H9 (cell line): ENCODE measurements at regions not wholly inside any gene's neighbourhood (a gene's known extent, or its start where the extent isn't known, plus 50 kb on each side); places are given as distances from the start of the nearest gene placed in this dataset.
A peak's percentile ranks its signal among the peaks of the same experiment; 100 is the strongest.

Source experiments
- DNase-seq: peaks from one replicate; pipeline ENCODE4 v3.0.0-alpha.2; 2017
- H2AFZ ChIP-seq: one replicate; pipeline ENCODE4 v1.6.1; 2013; ENCODE audit warnings: mild to moderate bottlenecking, low read length, control low read depth, moderate library complexity
- H2AK5ac ChIP-seq: 2 replicates; pipeline ENCODE4 v1.6.1; 2013; ENCODE audit warnings: low read length, control low read depth, mixed read lengths; ENCODE audit not compliant: insufficient read length
- H2BK120ac ChIP-seq: one replicate; pipeline ENCODE4 v1.6.1; 2013; ENCODE audit warnings: low read depth, mild to moderate bottlenecking, low read length, control low read depth, inconsistent platforms; ENCODE audit not compliant: poor library complexity, severe bottlenecking
- H2BK12ac ChIP-seq: 2 replicates; pipeline ENCODE4 v1.6.1; 2013; ENCODE audit warnings: low read length, control low read depth, mixed read lengths, low read depth; ENCODE audit not compliant: insufficient read length
- H2BK15ac ChIP-seq: 2 replicates; pipeline ENCODE4 v1.6.1; 2013; ENCODE audit warnings: low read depth, low read length, control low read depth
- H2BK20ac ChIP-seq: one replicate; pipeline ENCODE4 v1.6.1; 2013; ENCODE audit warnings: low read depth, mild to moderate bottlenecking, low read length, control low read depth, inconsistent platforms; ENCODE audit not compliant: poor library complexity, severe bottlenecking
- H2BK5ac ChIP-seq: 2 replicates; pipeline ENCODE4 v1.6.1; 2013; ENCODE audit warnings: low read length, control low read depth, mixed read lengths; ENCODE audit not compliant: insufficient read length
- H3K14ac ChIP-seq: 2 replicates; pipeline ENCODE4 v1.6.1; 2013; ENCODE audit warnings: low read length, control low read depth; ENCODE audit not compliant: insufficient read depth
- H3K18ac ChIP-seq: 2 replicates; pipeline ENCODE4 v1.6.1; 2013; ENCODE audit warnings: low read depth, mild to moderate bottlenecking, mixed read lengths, low read length, control low read depth; ENCODE audit not compliant: insufficient read length
- H3K23ac ChIP-seq: 2 replicates; pipeline ENCODE4 v1.6.1; 2013; ENCODE audit warnings: low read length, control low read depth, mixed read lengths, low read depth; ENCODE audit not compliant: insufficient read length
- H3K23me2 ChIP-seq: 2 replicates; pipeline ENCODE4 v1.6.1; 2013; ENCODE audit warnings: low read depth, mild to moderate bottlenecking, mixed read lengths, low read length, control low read depth; ENCODE audit not compliant: insufficient read length, poor library complexity, severe bottlenecking
- H3K27ac ChIP-seq: 2 replicates; pipeline ENCODE4 v1.5.1; 2013; ENCODE audit warnings: low read length, control low read depth, mixed read lengths, low read depth; ENCODE audit not compliant: insufficient read length
- H3K27me3 ChIP-seq: 2 replicates; pipeline ENCODE4 v1.6.1; 2013; ENCODE audit warnings: low read length, control low read depth, inconsistent platforms; ENCODE audit not compliant: insufficient read depth
- H3K4ac ChIP-seq: 2 replicates; pipeline ENCODE4 v1.6.1; 2013; ENCODE audit warnings: low read depth, mild to moderate bottlenecking, control low read depth, inconsistent platforms, low read length, moderate library complexity
- H3K4me1 ChIP-seq: 2 replicates; pipeline ENCODE4 v1.6.1; 2013; ENCODE audit warnings: low read length, control low read depth, inconsistent platforms; ENCODE audit not compliant: insufficient read depth
- H3K4me2 ChIP-seq: 2 replicates; pipeline ENCODE4 v1.6.1; 2013; ENCODE audit warnings: low read length, control low read depth, mixed read lengths; ENCODE audit not compliant: insufficient read length, insufficient read depth
- H3K56ac ChIP-seq: 2 replicates; pipeline ENCODE4 v1.6.1; 2013; ENCODE audit warnings: low read depth, mild to moderate bottlenecking, mixed read lengths, low read length, control low read depth; ENCODE audit not compliant: insufficient read length
- H3K79me1 ChIP-seq: 2 replicates; pipeline ENCODE4 v1.6.1; 2013; ENCODE audit warnings: low read depth, mild to moderate bottlenecking, moderate library complexity, low read length, control low read depth, inconsistent platforms; ENCODE audit not compliant: insufficient read depth, poor library complexity, severe bottlenecking
- H3K79me2 ChIP-seq: 2 replicates; pipeline ENCODE4 v1.6.1; 2013; ENCODE audit warnings: low read length, control low read depth, inconsistent platforms; ENCODE audit not compliant: insufficient read depth
- H3K9ac ChIP-seq: 2 replicates; pipeline ENCODE4 v1.6.1; 2013; ENCODE audit warnings: low read length, control low read depth, mixed read lengths; ENCODE audit not compliant: insufficient read length; ENCODE audit errors: extremely low read depth
- H3K9me3 ChIP-seq: one replicate; pipeline ENCODE4 v1.6.1; 2013; ENCODE audit warnings: low read depth, low read length, inconsistent platforms; ENCODE audit not compliant: control insufficient read depth
- H3T11ph ChIP-seq: one replicate; pipeline ENCODE4 v1.6.1; 2013; ENCODE audit warnings: mild to moderate bottlenecking, low read length, control low read depth, inconsistent platforms
- H4K20me1 ChIP-seq: one replicate; pipeline ENCODE4 v1.6.1; 2013; ENCODE audit not compliant: control insufficient read depth, insufficient read length, insufficient read depth
- H4K5ac ChIP-seq: 2 replicates; pipeline ENCODE4 v1.6.1; 2013; ENCODE audit warnings: low read depth, mild to moderate bottlenecking, mixed read lengths, low read length, control low read depth; ENCODE audit not compliant: insufficient read length
- H4K8ac ChIP-seq: replicated peaks from 2 replicates; pipeline ENCODE4 v1.6.1; 2013; ENCODE audit warnings: low read length, control low read depth, mixed read lengths, low read depth; ENCODE audit not compliant: insufficient read length
- H4K91ac ChIP-seq: 2 replicates; pipeline ENCODE4 v1.6.1; 2013; ENCODE audit warnings: low read depth, mild to moderate bottlenecking, moderate library complexity, mixed read lengths, low read length, control low read depth; ENCODE audit not compliant: insufficient read length
- H3K27ac Mint-ChIP-seq, 3 experiments: 2 replicates in 2 of 3; 3 replicates in 1 of 3; pipeline ENCODE4 v1.8.0; 2020 to 2021; ENCODE audit warnings: mixed read lengths in 3 of 3, mild to moderate bottlenecking in 1 of 3, moderate library complexity in 1 of 3
- H3K27me3 Mint-ChIP-seq: 2 replicates; pipeline ENCODE4 v1.8.0; 2021; ENCODE audit warnings: low read depth, mild to moderate bottlenecking, moderate library complexity, mixed read lengths
- H3K36me3 Mint-ChIP-seq, 3 experiments: 2 replicates in 2 of 3; 3 replicates in 1 of 3; pipeline ENCODE4 v1.8.0; 2020 to 2021; ENCODE audit warnings: low read depth in 3 of 3, mixed read lengths in 3 of 3; ENCODE audit not compliant: insufficient read depth in 1 of 3
- H3K4me1 Mint-ChIP-seq, 2 experiments: 2 replicates each; pipeline ENCODE4 v1.8.0; 2020; ENCODE audit warnings: mixed read lengths in 2 of 2
- H3K4me3 Mint-ChIP-seq, 2 experiments: 2 replicates in 1 of 2; 3 replicates in 1 of 2; pipeline ENCODE4 v1.8.0; 2020 to 2021; ENCODE audit warnings: mild to moderate bottlenecking in 2 of 2, mixed read lengths in 2 of 2, moderate library complexity in 1 of 2
- H3K9me3 Mint-ChIP-seq, 2 experiments: 2 replicates in 1 of 2; 3 replicates in 1 of 2; pipeline ENCODE4 v1.8.0; 2020; ENCODE audit warnings: mild to moderate bottlenecking in 2 of 2, mixed read lengths in 2 of 2, moderate library complexity in 1 of 2
- CTCF ChIP-seq: fragments of 200-600 bp; sonication (generic); conservative IDR thresholded peaks from 3 replicates; pipeline ENCODE4 v1.8.0; 2021; ENCODE audit warnings: antibody characterized with exemption, mild to moderate bottlenecking
- WGBS: extraction: QIAGEN DNeasy Blood & Tissue Kit; methylation state at CpG from one replicate; pipeline ENCODE4 v1.1.7; 2013; ENCODE audit warnings: missing lambda C conversion rate, low lambda C conversion rate, mixed read lengths; ENCODE audit not compliant: insufficient read length; ENCODE audit errors: extremely low coverage; 5-methylcytosine and 5-hydroxymethylcytosine counted together

GRCh38 chrX:137428221-137428661 lies 137.7 kb upstream of the ZIC3 start:
- no peaks in the 10 kb centered on the region; a peak in 2 of 7 replicates for H3K36me3 Mint-ChIP-seq
- peaks cover 32 to 59% of the 10 kb centered on the region in 2 experiments for H3K4me1 Mint-ChIP-seq

More at GRCh38 chrX:137428221-137428661, 137.7 kb upstream of the ZIC3 start:
- H3K79me1 ChIP-seq: no peaks in the 10 kb centered on the region
- H3K9ac ChIP-seq: no peak overlapping the region
- no peak overlapping the region for H2BK15ac ChIP-seq
- no peak overlapping the region for H3K4ac ChIP-seq
- H2AFZ ChIP-seq: no peak overlapping the region
- peaks cover 78% of the 10 kb centered on the region for H3K27me3 Mint-ChIP-seq
- H3K27me3 ChIP-seq: peaks cover 17% of the 10 kb centered on the region
- no peak overlapping the region for H2BK12ac ChIP-seq
- no peak overlapping the region for H2BK20ac ChIP-seq
- H4K20me1 ChIP-seq: no peaks in the 10 kb centered on the region
- peaks cover 37% of the 10 kb centered on the region for H3K23me2 ChIP-seq
- H2BK120ac ChIP-seq: no peak overlapping the region
- no peak overlapping the region for H3T11ph ChIP-seq
- no peak overlapping the region for H3K14ac ChIP-seq
- no peak overlapping the region; a peak in 1 of 7 replicates for H3K27ac Mint-ChIP-seq
- H4K5ac ChIP-seq: no peak overlapping the region
- peak overlapping the region; percentile 56 to 84 for H3K4me3 Mint-ChIP-seq
- no peak overlapping the region for H3K23ac ChIP-seq
- no peak overlapping the region for H2BK5ac ChIP-seq
- H4K8ac ChIP-seq: no peak overlapping the region
- no peak overlapping the region for H3K18ac ChIP-seq
- peaks cover 6% of the 10 kb centered on the region; the same call in 1 of the 2 replicates for H3K4me1 ChIP-seq
- H3K4me2 ChIP-seq: peak overlapping the region; percentile 75
- no peak overlapping the region for H4K91ac ChIP-seq
- H3K56ac ChIP-seq: no peak overlapping the region
- H3K79me2 ChIP-seq: no peaks in the 10 kb centered on the region
- no peak overlapping the region for H3K27ac ChIP-seq
- peak; percentile 49 for DNase-seq
- no peaks in the 10 kb centered on the region for H3K9me3 ChIP-seq
- H3K9me3 Mint-ChIP-seq: peaks cover 0 to 53% of the 10 kb centered on the region in 2 experiments; a peak in 2 of 5 replicates
- TF ChIP-seq CTCF: no peak
- WGBS: no CpG with 5 or more reads among the region's 30 CpGs
- H2AK5ac ChIP-seq: no peak overlapping the region
